Right lobe of liver (tissue), 4 donors: ENCODE measurements at regions not wholly inside any gene's neighbourhood (a gene's known extent, or its start where the extent isn't known, plus 50 kb on each side); places are given as distances from the start of the nearest gene placed in this dataset.

ENCODE experiments used
- CTCF ChIP-seq, 4 donors: fragments of 200-600 bp in 3 of 4; fragments of 450-650 bp in 1 of 4; IDR thresholded peaks; one replicate each; pipeline versions ENCODE4 v1.5.1 to v1.8.0; 2016 to 2022; ENCODE audit warnings: antibody characterized with exemption in 4 of 4, mild to moderate bottlenecking in 2 of 4
- POLR2A ChIP-seq: fragments of 450-650 bp; IDR thresholded peaks from one replicate; pipeline ENCODE4 v1.6.1; 2017; ENCODE audit warnings: antibody characterized with exemption, mild to moderate bottlenecking
- donor health status: DM: no; HTN: no; CAD: no.
- donor health status: DM: no; HTN: no; CAD: no.
- donor health status: DM: no; HTN: yes; CAD: no.

DNA sequence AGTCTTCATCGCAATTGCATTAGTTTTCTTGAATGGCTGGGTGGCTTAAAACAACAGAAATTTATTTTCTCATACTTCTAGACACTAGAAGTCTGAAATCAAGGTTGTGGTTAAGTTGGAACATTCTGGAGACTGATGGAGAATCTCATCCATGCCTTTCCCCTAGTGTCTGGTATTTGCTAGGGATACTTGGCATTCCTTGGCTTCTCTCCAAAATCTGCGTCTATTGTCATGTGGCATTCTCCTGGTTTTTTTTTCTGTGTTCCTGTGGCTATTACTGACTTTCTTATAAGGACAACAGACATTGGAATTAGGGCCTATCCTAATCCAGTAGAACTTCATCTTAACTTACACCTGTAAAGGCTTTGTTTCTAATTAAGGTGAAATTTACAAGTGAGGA, 272.8 kb upstream of the EPHA5 start:
- TF ChIP-seq CTCF (IDR thresholded peaks at IDR 0.05) (no peak), POLR2A (no peak)
